ENCODE measurements at regions not wholly inside any gene's neighbourhood (a gene's known extent, or its start where the extent isn't known, plus 50 kb on each side); places are given as distances from the start of the nearest gene placed in this dataset.
"Not testable (repeated sequence)": the region's sequence is repeated elsewhere in the genome, so short reads cannot be mapped to it uniquely, and the experiment has no call there.

DNA sequence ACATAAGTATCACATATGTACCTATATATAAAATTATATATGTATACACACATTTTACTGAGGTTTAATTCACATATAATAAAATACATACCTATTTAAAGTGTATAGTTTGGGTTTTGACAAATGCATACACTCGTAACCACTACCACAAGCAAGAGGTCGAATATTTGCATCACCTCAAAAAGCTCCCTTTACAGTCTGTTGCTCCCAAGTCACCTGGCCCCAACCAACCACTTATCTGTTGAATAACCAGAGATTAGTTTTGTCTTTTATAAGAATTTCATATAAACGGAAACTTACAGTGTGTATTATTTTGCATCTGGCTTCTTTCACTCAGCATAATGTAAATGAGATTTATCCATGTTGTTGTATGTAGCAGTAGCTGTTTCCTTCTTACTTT lies 218.9 kb downstream of the MAT2B start:
- Histone ChIP-seq H3K4me3 (ENCODE audit: low read depth in 1 of 2, low read length in 2 of 2) (no peak overlapping the region), H3K36me3 (ENCODE audit: control insufficient read depth in 2 of 2, insufficient read depth in 2 of 2, low read length in 1 of 2) (no peaks in the 10 kb centered on the region), H3K27me3 (ENCODE audit: control insufficient read depth in 1 of 2, insufficient read depth in 2 of 2, low read length in 2 of 2) (no peaks in the 10 kb centered on the region), H3K4me1 (ENCODE audit: control insufficient read depth in 2 of 2, insufficient read depth in 2 of 2, low read length in 1 of 2) (no peaks in the 10 kb centered on the region), H3K9me3 (ENCODE audit: control insufficient read depth in 2 of 2, insufficient read depth in 1 of 2, low read depth in 1 of 2, low read length in 1 of 2) (no peaks in the 10 kb centered on the region), H3K27ac (ENCODE audit: low read depth in 2 of 2, low read length in 1 of 2) (no peak overlapping the region)
- WGBS, 2 donors = 77 to 82% methylated on average over 3 of the region's 3 CpGs

GRCh38 chr5:163727028-163727427 lies 221.6 kb downstream of the MAT2B start:
- no peak overlapping the region for H3K4me3 ChIP-seq (ENCODE audit: low read depth in 1 of 2, low read length in 2 of 2)
- H3K27ac ChIP-seq (ENCODE audit: low read depth in 2 of 2, low read length in 1 of 2) = no peak overlapping the region
- H3K4me1 ChIP-seq (ENCODE audit: control insufficient read depth in 2 of 2, insufficient read depth in 2 of 2, low read length in 1 of 2) = no peaks in the 10 kb centered on the region
- no peaks in the 10 kb centered on the region for H3K27me3 ChIP-seq (ENCODE audit: control insufficient read depth in 1 of 2, insufficient read depth in 2 of 2, low read length in 2 of 2)
- no peaks in the 10 kb centered on the region for H3K36me3 ChIP-seq (ENCODE audit: control insufficient read depth in 2 of 2, insufficient read depth in 2 of 2, low read length in 1 of 2)
- H3K9me3 ChIP-seq (ENCODE audit: control insufficient read depth in 2 of 2, insufficient read depth in 1 of 2, low read depth in 1 of 2, low read length in 1 of 2) = no peaks in the 10 kb centered on the region
- WGBS, 2 donors = 62 to 68% methylated on average over 4 of the region's 4 CpGs

DNA sequence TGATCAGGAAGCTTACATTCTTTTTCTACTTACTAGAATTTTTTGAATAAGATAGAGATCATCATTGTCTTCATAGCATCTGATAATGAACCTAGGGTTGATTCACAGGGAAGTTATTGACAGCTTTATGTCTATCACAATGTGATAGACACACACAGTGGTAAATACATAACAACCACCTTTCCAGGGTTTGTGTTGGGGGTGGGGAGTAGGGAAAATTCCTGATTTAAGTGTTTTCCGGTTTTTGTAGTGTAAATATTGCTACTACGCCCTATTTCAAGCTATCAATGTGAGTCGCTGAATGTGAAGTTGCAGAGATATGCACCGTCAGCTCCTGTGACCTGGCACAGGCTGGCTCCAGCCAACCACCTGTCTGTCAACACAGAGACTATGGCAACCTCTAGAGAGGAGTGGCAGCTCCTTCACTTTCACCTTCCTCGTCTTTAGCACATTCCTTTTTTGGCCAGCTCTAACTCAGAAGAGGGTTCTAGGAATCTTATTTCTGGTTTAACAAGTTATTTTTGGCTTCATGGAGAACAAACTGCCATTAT lies 224.9 kb downstream of the MAT2B start:
- WGBS, 2 donors = 34 to 44% methylated on average over 5 of the region's 5 CpGs
- no peaks in the 10 kb centered on the region for H3K36me3 ChIP-seq (ENCODE audit: control insufficient read depth in 2 of 2, insufficient read depth in 2 of 2, low read length in 1 of 2)
- no peak overlapping the region for H3K27ac ChIP-seq (ENCODE audit: low read depth in 2 of 2, low read length in 1 of 2)

GRCh38 chr5:163731256-163731655 lies 225.8 kb downstream of the MAT2B start:
- H3K27me3 ChIP-seq (ENCODE audit: control insufficient read depth in 1 of 2, insufficient read depth in 2 of 2, low read length in 2 of 2) = no peaks in the 10 kb centered on the region
- H3K36me3 ChIP-seq (ENCODE audit: control insufficient read depth in 2 of 2, insufficient read depth in 2 of 2, low read length in 1 of 2) = no peaks in the 10 kb centered on the region
- no peak overlapping the region for H3K4me3 ChIP-seq (ENCODE audit: low read depth in 1 of 2, low read length in 2 of 2)
- H3K4me1 ChIP-seq (ENCODE audit: control insufficient read depth in 2 of 2, insufficient read depth in 2 of 2, low read length in 1 of 2) = no peaks in the 10 kb centered on the region
- no peak overlapping the region for H3K27ac ChIP-seq (ENCODE audit: low read depth in 2 of 2, low read length in 1 of 2)
- H3K9me3 ChIP-seq (ENCODE audit: control insufficient read depth in 2 of 2, insufficient read depth in 1 of 2, low read depth in 1 of 2, low read length in 1 of 2) = no peaks in the 10 kb centered on the region
- 84 to 94% methylated on average over 2 of the region's 2 CpGs for WGBS, 2 donors

More for the DNA sequence above, 224.9 kb downstream of the MAT2B start:
- H3K27me3 ChIP-seq (ENCODE audit: control insufficient read depth in 1 of 2, insufficient read depth in 2 of 2, low read length in 2 of 2) = no peaks in the 10 kb centered on the region
- H3K9me3 ChIP-seq (ENCODE audit: control insufficient read depth in 2 of 2, insufficient read depth in 1 of 2, low read depth in 1 of 2, low read length in 1 of 2) = no peaks in the 10 kb centered on the region
- H3K4me1 ChIP-seq (ENCODE audit: control insufficient read depth in 2 of 2, insufficient read depth in 2 of 2, low read length in 1 of 2) = no peaks in the 10 kb centered on the region
- H3K4me3 ChIP-seq (ENCODE audit: low read depth in 1 of 2, low read length in 2 of 2) = no peak overlapping the region

GRCh38 chr5:163735069-163735468 lies 229.7 kb downstream of the MAT2B start:
- H3K27ac ChIP-seq (ENCODE audit: low read depth in 2 of 2, low read length in 1 of 2) = no peak overlapping the region
- H3K4me1 ChIP-seq (ENCODE audit: control insufficient read depth in 2 of 2, insufficient read depth in 2 of 2, low read length in 1 of 2) = no peaks in the 10 kb centered on the region
- no peak overlapping the region for H3K4me3 ChIP-seq (ENCODE audit: low read depth in 1 of 2, low read length in 2 of 2)
- H3K27me3 ChIP-seq (ENCODE audit: control insufficient read depth in 1 of 2, insufficient read depth in 2 of 2, low read length in 2 of 2) = no peaks in the 10 kb centered on the region
- no peaks in the 10 kb centered on the region for H3K9me3 ChIP-seq (ENCODE audit: control insufficient read depth in 2 of 2, insufficient read depth in 1 of 2, low read depth in 1 of 2, low read length in 1 of 2)
- H3K36me3 ChIP-seq (ENCODE audit: control insufficient read depth in 2 of 2, insufficient read depth in 2 of 2, low read length in 1 of 2) = no peaks in the 10 kb centered on the region
- 80 to 82% methylated on average over 4 of the region's 4 CpGs for WGBS, 2 donors

DNA sequence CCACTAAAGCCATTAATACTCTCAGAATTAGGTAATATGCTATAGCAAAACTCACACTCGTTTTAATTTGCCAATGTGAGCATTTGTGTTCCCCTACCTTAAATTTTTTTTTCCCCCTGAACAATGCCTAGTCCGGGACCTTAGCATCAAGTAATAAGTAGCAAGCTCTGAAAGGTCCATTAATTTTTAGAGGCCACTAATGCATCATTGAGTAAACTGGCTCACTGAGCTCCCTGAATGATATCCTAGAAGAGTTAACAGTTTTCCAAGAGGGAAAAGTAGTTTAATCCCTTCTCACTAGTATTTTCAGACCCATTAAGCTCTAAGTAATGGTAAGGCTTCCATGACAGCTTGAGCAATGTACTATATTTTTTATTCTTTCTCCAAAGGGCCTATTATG lies 242.2 kb downstream of the MAT2B start:
- no peaks in the 10 kb centered on the region for H3K9me3 ChIP-seq (ENCODE audit: control insufficient read depth in 2 of 2, insufficient read depth in 1 of 2, low read depth in 1 of 2, low read length in 1 of 2)
- no peak overlapping the region for H3K4me3 ChIP-seq (ENCODE audit: low read depth in 1 of 2, low read length in 2 of 2)
- H3K36me3 ChIP-seq (ENCODE audit: control insufficient read depth in 2 of 2, insufficient read depth in 2 of 2, low read length in 1 of 2) = no peaks in the 10 kb centered on the region
- no peaks in the 10 kb centered on the region for H3K4me1 ChIP-seq (ENCODE audit: control insufficient read depth in 2 of 2, insufficient read depth in 2 of 2, low read length in 1 of 2)
- 75 to 76% methylated on average over 2 of the region's 2 CpGs for WGBS, 2 donors
- H3K27ac ChIP-seq (ENCODE audit: low read depth in 2 of 2, low read length in 1 of 2) = no peak overlapping the region
- H3K27me3 ChIP-seq (ENCODE audit: control insufficient read depth in 1 of 2, insufficient read depth in 2 of 2, low read length in 2 of 2) = no peaks in the 10 kb centered on the region

DNA sequence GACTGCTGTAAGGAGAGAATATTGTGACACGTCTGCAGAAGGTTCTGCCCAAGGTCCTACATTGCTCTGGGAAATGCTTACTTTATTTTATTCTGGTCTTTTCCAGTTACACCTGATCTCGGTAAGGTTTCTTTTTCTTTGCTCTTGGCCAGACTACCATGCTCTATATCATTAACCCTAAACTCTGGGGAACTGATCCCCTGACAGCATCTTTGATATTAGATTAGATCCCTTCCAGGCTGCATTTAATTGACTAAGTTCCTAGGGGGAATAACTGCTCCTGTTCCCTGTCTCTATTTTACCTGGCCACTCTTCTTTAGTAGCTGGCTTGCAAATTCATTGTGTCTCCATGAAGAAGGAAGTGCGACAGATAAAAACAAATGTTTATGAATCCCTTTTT lies 243.5 kb downstream of the MAT2B start:
- no peaks in the 10 kb centered on the region for H3K9me3 ChIP-seq (ENCODE audit: control insufficient read depth in 2 of 2, insufficient read depth in 1 of 2, low read depth in 1 of 2, low read length in 1 of 2)
- H3K4me1 ChIP-seq (ENCODE audit: control insufficient read depth in 2 of 2, insufficient read depth in 2 of 2, low read length in 1 of 2) = no peaks in the 10 kb centered on the region
- H3K27me3 ChIP-seq (ENCODE audit: control insufficient read depth in 1 of 2, insufficient read depth in 2 of 2, low read length in 2 of 2) = no peaks in the 10 kb centered on the region
- H3K27ac ChIP-seq (ENCODE audit: low read depth in 2 of 2, low read length in 1 of 2) = no peak overlapping the region
- H3K36me3 ChIP-seq (ENCODE audit: control insufficient read depth in 2 of 2, insufficient read depth in 2 of 2, low read length in 1 of 2) = no peaks in the 10 kb centered on the region
- no peak overlapping the region for H3K4me3 ChIP-seq (ENCODE audit: low read depth in 1 of 2, low read length in 2 of 2)
- 77 to 83% methylated on average over 3 of the region's 3 CpGs for WGBS, 2 donors

GRCh38 chr5:163750415-163750814 lies 245.0 kb downstream of the MAT2B start:
- not testable (repeated sequence) for H3K27ac ChIP-seq (ENCODE audit: low read depth in 2 of 2, low read length in 1 of 2); H3K27me3 ChIP-seq (ENCODE audit: control insufficient read depth in 1 of 2, insufficient read depth in 2 of 2, low read length in 2 of 2); H3K4me1 ChIP-seq (ENCODE audit: control insufficient read depth in 2 of 2, insufficient read depth in 2 of 2, low read length in 1 of 2); H3K4me3 ChIP-seq (ENCODE audit: low read depth in 1 of 2, low read length in 2 of 2); H3K9me3 ChIP-seq (ENCODE audit: control insufficient read depth in 2 of 2, insufficient read depth in 1 of 2, low read depth in 1 of 2, low read length in 1 of 2); H3K36me3 ChIP-seq (ENCODE audit: control insufficient read depth in 2 of 2, insufficient read depth in 2 of 2, low read length in 1 of 2)
- WGBS, 2 donors = 83 to 86% methylated on average over 10 of the region's 10 CpGs

DNA sequence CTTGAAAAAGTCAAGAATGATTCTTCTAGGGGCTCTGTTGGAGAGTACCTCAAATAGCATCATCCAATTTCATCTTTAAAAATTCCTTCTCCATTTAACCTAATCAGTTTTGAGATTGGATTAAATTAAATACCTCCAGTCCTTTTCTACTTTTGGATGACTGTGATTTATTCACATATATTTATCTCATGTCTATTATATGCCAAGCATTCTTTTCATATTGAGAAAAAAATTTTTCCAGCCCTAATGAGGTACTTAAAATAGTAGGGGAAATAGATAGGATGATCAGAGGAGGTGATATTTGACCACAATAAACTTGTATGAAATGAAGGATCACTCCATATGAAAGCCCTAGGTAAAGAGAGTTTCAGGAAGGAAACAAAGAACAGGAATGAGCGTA lies 250.1 kb downstream of the MAT2B start:
- H3K36me3 ChIP-seq (ENCODE audit: control insufficient read depth in 2 of 2, insufficient read depth in 2 of 2, low read length in 1 of 2) = no peaks in the 10 kb centered on the region
- H3K4me3 ChIP-seq (ENCODE audit: low read depth in 1 of 2, low read length in 2 of 2) = no peak overlapping the region
- H3K27ac ChIP-seq (ENCODE audit: low read depth in 2 of 2, low read length in 1 of 2) = no peak overlapping the region
- H3K27me3 ChIP-seq (ENCODE audit: control insufficient read depth in 1 of 2, insufficient read depth in 2 of 2, low read length in 2 of 2) = no peaks in the 10 kb centered on the region
- H3K9me3 ChIP-seq (ENCODE audit: control insufficient read depth in 2 of 2, insufficient read depth in 1 of 2, low read depth in 1 of 2, low read length in 1 of 2) = no peaks in the 10 kb centered on the region
- WGBS, 2 donors = 88% methylated on average over 1 of the region's 1 CpG
- H3K4me1 ChIP-seq (ENCODE audit: control insufficient read depth in 2 of 2, insufficient read depth in 2 of 2, low read length in 1 of 2) = no peaks in the 10 kb centered on the region

GRCh38 chr5:163756170-163756569 lies 250.8 kb downstream of the MAT2B start:
- no peak overlapping the region for H3K27ac ChIP-seq (ENCODE audit: low read depth in 2 of 2, low read length in 1 of 2)
- no peaks in the 10 kb centered on the region for H3K36me3 ChIP-seq (ENCODE audit: control insufficient read depth in 2 of 2, insufficient read depth in 2 of 2, low read length in 1 of 2)
- H3K4me3 ChIP-seq (ENCODE audit: low read depth in 1 of 2, low read length in 2 of 2) = no peak overlapping the region
- no peaks in the 10 kb centered on the region for H3K9me3 ChIP-seq (ENCODE audit: control insufficient read depth in 2 of 2, insufficient read depth in 1 of 2, low read depth in 1 of 2, low read length in 1 of 2)
- WGBS, 2 donors = 70 to 74% methylated on average over 2 of the region's 2 CpGs
- no peaks in the 10 kb centered on the region for H3K4me1 ChIP-seq (ENCODE audit: control insufficient read depth in 2 of 2, insufficient read depth in 2 of 2, low read length in 1 of 2)
- no peaks in the 10 kb centered on the region for H3K27me3 ChIP-seq (ENCODE audit: control insufficient read depth in 1 of 2, insufficient read depth in 2 of 2, low read length in 2 of 2)
